ENCODE measurements at regions not wholly inside any gene's neighbourhood (a gene's known extent, or its start where the extent isn't known, plus 50 kb on each side); places are given as distances from the start of the nearest gene placed in this dataset.

DNA sequence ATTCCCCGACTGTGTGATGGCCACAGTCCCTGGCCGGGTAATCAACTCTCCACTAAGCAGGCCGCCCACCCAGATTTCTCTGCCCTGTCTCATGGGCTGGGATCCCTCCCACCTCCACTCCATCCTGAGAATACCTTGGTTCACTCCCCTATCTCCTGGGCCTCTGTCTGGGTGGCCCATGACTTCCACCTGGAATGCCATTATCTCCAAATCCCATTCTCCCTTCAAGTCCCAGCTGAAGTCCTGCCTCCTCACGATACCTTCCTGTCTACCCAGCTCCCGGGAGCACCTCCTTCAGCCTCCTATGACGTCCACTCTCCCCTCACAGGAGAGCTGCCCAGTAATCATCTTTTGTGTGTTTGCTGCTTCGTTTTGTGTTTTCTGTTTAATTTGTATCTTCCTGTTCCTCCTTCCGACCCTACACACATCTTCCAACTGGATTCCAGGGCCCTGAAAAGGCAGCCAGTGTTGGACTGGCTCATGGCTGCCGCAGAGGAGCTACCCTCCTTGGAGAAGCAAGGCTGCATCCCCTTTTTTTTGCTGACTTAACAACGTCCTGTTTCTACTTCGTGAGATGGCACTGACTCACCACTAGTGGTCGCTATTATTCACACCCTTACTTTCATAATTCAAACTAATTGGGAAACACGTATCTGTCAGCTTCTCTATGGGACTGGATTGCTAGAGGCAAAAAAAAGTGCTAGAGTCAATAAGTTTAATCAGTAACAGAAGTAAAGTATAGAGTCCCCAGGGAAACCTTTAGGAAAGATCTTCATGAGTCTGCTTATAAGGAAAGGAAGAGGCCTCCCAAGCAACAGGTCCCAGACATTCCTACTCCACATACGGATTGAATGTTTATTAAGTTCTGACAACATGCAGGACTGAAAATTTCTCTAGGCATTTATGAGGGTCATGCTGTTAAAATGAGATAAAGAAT, 171.9 kb upstream of the GATA6 start:
- DNase-seq: no peak

DNA sequence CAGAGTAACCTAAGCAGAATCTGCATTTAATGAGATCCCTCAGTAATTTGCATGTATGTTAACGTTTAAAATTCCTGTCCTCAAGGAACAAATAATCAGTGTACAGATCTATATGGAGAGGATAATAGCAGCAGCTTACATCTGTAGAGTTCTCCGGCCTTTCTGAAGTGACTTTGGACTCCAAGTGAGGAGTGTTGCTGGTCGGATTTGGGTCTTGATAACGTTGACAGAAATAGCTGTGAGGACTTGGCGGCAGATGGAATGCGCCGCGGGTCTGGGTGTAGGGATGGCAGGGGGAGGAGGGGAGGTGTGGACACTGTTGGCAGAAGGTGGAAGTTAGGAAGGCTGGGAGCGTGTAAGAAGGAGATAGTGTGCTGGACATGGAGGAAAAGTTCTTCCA, 170.9 kb upstream of the GATA6 start:
- no peak for DNase-seq

DNA sequence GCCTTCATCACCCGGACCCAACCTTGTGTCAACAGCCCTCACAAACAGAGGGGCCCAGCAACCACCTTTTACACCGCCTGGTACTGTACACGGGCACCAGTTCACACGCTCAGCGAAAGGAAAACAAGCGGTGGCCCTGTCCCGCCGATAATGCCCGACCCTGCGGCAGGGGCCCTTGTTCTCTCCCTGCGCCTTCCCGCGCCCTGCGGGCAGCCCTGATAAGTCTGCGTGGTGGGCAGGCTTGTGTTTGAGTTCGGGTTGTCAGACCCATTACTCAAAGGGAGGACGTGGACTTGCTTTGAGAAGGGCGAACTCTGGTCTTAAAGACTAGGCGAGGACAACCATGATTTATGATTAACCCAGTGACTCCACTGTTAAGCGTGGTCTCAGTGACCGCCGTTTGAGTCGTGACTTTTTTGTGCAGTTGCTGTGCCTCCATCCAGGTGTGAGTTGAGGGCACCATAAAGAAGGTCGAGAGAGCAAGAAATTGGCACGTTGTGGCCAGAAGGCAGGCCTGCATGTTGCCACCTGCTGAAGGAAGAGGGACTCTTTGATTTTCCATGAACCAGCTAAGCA, 167.4 kb upstream of the GATA6 start:
- DNase-seq: no peak

DNA sequence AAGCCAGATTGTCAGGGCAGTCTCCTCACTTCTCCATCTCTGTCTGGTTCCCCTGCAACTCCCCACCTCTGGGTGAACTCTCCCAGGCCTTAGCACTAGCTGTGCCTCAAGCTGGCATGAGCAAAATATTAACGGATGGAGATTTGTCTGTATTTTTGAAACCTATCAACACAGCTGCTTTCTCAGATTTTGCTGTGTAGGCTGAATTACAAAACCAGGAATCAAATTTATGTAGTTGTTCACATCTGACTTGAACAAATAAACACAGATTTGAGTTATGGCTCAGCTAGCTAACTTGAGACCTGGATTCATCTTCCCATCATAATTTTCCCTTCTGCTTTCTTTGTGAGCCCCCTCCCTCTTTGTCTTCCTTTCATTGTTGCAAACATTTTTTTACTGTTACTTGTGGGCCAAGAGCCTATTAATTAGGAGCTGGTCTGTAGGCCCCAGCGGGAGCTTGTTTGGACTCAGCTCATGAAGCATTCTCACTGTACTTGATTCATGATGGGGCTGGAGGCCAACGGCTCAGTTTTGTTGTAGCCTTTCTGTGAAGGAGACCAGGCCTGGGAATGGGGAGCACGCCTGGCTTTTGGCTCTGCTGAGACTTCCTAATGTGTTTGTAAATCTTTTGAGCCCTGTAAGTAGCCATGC, 164.1 kb upstream of the GATA6 start:
- no peak for DNase-seq

DNA sequence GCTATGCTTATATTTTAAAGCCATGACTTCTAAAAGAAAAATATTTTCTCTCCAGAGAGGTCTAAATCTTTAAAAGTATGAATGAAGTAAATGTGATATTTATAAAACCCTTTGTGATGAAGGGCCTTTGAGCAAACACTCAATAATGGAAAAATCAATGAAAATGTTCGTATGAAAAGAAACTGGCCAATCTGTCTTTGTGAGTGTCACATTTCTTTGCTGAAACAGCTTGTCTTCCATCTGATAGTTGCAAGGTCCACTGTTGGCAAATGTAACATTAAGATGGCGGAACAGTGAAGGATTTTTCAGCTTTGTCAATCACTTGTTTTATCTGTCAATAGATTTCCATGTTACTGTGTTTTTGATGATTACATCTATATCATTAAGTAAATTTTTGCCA, 162.9 kb upstream of the GATA6 start:
- no peak for DNase-seq

DNA sequence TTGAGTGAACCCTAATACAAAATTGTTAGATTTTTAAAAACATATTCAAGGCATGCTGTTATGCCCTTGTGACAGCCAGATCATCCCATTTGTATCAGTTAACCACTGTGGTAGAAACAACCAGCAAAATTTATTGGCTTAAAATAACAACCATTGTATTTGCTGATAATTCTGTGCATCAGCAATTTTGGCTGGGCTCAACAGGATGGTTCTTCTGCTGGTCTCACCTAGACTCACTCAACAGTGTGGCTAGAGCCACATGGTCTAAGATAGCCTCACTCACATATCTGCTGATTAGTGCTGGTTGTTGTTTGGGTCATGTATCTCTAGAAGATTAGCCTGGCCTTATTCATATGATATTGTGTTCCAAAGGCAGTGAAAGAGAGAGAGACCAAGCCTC, 160.1 kb upstream of the GATA6 start:
- no peak for DNase-seq

DNA sequence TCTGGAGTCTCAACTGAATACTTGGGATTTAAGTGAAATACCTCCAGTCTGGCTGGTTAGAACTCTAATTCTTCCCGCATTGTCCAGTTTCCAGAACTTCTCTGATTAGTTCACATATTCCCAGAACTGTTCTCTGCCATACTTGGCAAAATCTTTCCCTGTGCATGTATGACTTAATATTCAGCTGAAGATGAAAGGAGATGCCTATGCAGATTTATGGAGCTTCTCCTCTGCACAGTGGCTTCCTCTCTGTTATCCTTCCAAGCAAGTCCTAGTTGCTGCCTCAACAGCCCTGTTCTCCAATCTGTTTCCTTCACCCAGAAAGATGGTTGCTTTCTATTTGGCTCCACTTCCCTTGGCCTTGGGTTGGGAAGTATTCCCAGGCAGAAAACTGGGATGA, 155.4 kb upstream of the GATA6 start:
- no peak for DNase-seq

DNA sequence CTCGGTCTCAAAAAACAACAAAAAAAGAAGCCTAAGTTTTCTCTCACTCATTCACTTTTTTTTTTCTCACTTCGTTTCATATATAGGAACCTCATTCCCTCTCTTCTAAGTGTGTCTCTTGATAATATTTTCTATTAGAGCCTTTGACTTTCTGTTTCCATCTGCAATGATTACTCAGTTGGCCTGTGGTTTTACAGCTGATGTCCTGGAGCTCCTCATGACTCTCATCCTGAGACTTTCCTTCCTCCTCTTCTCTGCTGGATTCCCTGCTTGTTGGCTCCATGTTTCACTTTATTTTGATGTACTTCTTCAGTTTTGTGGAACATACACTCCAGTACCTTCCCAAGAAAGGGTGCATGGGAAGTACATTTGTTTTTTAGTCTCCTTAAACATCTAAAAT, 154.2 kb upstream of the GATA6 start:
- DNase-seq: no peak

DNA sequence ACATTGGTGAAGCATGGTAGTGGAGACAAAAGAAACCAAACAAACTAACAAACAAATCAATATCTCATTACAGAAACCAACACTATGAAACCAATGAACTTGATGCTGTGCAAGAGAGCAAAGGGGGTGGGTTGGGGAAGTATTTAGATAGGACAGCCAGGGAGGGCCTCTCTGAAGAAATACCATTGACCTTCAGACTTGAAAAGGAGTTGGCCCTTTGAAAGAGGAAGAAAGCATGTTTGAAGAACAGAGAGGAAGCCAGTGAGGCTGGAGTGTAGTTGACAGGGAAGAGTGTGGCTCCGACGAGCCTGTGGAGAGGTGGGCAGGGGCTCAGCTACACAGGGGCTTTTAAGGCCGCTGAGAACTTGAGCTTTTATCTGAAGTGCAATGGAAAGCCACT, 151.0 kb upstream of the GATA6 start:
- no peak for DNase-seq

DNA sequence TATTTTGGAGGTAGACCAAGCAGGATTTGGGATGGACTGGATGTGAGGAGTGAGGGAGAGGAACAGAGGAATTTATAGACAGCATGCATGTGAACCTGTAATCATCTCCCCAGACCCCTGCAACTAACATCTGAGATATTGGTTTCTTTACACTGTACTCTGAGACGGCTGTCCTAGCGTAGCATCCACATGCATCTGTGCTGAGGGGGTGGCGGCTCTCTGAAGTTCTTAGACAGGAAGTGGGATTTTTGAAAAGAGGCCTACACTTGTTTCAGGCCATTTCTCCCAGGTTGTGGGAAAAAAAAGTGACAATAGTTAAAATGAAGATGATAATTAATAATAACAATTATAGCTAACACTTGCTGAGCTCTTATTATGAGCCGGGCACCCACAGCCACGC, 150.2 kb upstream of the GATA6 start:
- no peak for DNase-seq

DNA sequence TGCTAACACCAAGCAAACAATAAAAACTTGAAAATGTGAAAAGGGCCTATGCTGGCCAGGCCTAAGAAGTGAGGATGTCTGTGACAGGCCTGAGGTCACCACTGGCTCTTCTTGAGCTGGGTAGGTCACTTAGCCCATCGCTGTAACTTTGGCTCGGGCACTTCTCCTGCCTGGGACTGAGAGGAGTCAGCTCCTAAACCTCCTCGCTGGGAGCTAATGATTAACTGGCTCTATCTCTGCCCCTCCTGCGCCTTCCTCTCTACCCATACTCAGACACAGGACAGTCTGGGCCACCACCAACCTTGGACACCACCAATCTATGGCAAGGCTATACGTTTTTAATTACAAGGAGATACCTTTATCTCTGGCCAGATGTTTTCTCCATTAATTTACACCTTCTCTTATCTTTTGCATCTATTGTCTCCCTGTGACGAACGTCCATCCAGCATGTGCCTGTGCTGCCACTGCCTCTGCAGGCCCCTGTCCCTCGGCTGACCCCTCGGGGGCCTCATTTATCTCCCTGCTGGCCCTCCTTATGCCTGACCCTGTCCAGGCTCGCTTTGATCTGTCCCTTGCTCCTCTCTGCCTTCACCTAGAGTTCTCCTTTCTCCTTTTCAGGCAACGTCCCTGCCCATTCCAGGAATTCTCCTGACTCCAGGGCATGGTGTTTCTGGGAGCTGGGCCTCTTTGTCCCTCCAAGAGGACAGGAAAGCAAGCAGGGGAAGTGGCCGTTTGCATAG, 149.1 kb upstream of the GATA6 start:
- DNase-seq: no peak

DNA sequence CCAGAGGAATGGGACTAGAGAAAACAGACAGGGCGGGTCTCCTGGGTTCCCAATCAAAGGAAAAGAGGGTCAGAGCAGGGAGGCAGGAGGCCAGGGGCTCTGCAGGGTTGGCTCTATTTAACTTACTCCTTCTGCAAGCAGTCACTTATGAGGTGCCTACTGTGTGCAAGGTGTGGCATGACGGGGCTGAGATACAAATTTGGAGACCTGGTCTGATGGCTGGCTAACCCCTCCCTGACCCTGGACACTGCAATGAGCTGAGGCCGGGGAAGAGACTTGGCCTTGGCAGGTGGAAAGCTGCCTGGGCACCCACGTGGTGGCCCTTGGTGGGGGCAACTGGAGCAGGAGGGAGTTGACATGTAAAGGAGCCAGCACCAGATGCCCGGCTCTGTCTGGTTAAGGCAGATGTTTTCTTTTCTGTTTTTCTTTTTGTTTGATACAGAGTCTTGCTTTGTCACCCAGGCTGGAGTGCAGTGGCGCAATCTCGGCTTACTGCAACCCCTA, 148.5 kb upstream of the GATA6 start:
- DNase-seq: no peak

DNA sequence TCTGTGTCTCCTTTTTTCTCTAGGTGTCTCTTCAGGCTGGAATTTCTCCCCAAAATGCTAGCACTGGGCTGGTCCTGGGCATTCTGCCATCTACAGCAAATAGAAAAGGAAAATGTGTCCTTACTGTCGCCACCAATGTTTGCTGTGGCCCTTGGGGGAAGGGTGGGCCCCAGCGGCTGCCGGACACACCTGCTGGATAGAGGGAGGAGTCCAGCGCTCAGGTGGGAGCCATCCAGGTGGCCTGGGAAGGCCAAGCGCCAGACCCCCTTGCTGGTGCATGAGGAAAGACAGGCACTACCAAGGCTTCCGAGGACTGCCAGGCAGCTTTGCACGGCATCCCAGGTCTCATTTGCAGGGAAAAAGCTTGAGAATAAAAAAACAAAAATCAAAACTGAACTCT, 147.7 kb upstream of the GATA6 start:
- DNase-seq: no peak

DNA sequence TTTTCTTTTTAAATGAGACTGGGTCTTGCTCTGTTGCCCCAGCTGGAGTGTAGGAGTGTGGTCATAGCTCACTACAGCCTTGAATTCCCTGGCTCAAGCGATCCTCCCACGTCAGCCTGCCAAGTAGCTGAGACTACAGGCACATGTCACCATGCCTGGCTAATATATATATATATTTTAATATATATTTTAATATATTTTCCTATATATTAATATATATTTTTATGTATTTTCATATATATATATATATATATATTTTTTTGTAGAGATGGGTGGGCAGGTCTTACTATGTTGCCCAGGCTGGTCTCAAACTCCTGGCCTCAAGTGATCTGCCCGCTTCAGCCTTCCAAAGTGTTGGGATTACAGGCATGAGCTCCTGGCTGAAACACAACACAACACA, 144.5 kb upstream of the GATA6 start:
- no peak for DNase-seq

DNA sequence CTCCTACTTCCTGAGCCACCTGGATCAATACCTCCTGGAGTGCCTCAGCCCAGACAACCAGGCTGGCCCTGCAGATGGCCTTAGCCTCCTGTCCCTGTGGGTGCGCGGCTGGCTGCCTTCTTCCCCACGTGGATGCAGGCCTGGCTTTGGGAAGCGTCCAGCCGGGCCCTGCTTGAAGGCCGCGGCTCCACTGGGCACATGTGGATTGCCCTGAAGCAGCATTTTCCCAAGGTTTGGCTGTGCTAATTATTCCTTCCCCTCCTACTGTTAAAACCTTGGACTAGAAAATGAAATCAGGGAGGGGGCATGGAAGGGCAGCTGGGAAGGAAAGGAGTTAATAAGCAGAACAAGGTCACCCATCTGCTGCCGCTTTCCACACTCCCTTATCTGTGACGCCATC, 143.0 kb upstream of the GATA6 start:
- no peak for DNase-seq

DNA sequence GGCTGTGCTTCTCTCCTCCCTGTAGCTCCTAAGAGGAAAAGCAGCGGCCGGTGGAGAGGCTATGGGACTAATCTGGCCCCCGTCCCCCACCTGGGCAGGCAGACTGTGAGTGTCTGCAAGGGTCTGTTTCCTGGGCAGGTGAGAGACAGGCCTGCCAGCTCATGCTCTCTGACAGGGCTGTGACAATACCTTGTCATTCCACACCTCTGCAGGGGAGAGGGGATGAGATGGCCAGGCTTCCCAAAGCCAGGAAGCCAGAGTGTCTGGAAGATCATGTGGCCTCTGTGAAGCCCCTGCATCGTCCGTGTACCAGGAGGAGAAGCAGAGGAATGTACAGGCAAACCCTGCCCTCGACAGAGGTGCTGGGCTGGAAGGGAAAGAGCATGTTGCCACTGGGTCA, 142.5 kb upstream of the GATA6 start:
- DNase-seq: no peak

DNA sequence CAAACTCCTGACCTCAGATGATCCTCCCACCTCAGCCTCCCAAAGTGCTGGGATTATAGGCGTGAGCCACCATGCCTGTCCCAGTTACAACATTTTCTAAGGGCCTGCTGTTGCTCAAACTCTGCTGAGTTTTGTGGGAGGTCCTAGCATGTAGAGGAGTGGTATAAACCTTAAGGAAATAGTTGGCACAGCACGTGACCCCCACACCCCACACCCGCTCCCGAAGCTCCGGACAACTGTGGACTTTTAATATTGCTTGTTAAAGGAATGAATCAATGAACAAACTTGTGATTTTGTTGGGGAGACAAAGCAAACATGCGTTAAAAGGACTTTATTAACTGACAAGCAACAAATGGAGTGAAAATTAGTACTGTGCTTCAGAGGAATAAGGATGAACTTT, 137.8 kb upstream of the GATA6 start:
- no peak for DNase-seq

DNA sequence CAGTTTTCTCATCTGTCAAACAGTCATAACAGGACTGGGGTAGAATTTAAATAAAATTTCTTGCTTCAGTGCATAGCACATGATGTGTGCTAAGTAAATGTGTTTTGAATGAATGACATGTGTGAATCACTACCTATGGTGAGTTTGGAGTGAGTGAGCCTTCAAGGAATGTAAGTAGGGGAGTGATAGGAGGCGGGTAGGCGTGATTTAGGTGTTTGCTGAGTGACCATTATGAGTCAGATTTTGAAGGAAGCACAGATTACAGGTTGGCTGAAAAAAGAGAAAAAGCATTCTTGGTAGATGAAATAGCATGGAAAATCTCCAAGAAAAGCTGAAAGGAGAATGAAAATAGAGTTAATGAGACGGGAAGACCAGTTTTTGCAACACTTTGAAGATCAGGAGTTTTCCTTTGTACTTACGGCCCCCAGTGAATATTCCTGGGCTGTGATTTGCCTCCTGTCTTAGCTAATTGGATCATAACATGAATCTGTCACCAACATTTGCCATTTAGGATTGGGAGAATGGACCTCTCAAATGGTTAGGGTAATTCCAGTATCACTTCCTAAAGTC, 136.9 kb upstream of the GATA6 start:
- DNase-seq: no peak

DNA sequence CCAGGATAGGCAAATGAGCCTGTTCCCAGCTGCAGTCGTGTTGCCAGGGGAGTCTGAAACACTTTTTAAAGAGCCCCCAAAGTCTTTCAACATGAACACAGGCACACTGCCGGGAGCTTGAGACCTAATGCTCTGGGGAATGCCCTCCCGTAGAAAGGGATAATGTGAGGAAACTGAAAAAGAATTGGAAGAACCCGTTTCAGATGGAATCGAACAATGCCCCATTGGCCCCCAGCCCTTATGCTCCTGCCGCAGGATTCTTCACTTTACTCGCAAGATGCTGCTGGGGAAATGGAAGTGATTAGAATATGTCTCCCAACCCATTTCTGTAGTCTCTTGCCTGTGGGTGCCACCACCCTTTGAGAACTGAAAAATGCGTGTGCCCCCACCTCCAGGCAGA, 136.3 kb upstream of the GATA6 start:
- no peak for DNase-seq

DNA sequence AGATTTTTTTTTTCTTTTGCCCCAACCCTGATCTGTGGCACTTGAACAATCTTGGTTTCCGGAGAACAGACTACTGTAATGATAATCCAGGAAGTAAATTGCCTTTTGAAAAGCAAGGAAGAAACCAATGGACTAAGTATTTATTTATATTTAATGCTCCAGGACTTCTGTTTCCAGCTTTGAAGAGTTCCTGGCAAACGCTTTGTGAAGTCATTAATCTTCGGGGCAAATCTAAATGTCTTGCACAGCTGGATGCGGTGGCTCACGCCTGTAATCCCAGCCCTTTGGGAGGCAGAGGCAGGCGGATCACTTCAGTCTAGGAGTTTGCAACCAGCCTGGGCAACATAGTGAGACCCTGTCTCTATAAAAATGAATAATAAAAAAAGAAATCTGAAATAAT, 135.1 kb upstream of the GATA6 start:
- DNase-seq: no peak

DNA sequence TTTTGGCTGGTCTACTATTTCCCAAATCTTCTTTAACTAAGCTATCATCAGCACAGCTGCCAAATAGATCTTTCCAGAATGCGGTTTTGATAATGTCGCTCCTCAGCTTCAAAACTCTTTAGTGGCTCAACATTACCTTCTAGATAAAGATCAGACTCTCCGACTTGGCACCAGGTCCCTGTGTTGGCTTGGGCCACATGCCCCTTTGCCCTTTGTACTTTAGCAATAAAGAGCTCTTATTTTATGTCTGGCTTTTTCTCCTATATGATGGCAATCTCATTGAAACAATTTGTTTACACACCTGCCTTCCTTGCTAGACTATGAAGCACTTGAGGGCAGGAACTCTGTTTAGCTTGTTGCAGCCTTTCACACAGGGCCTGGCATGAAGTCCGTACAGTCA, 128.9 kb upstream of the GATA6 start:
- no peak for DNase-seq

DNA sequence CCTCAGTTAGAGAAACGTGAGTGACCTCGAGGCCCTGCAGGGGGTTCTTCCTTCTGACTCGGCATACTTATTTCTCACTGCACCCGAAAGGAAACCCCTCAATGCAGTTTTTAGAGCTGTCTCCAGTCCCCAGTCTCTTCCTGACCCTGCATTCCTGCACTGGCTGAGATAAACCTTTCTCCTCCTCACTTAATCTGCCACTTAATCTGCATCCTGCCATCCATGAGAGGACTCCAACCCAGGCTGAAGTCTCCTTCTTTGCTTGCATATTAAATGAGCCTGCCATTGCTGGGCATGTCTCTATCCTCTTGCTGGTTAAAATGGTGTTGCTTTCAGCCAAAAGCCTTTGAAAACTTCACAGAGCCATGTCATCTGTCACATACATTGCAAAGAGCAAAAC, 125.6 kb upstream of the GATA6 start:
- DNase-seq: no peak

Measured in NCI-H187 (cell line).